Adipocyte (in vitro differentiated cells): ENCODE measurements at regions not wholly inside any gene's neighbourhood (a gene's known extent, or its start where the extent isn't known, plus 50 kb on each side); places are given as distances from the start of the nearest gene placed in this dataset.
"Not testable (repeated sequence)": the region's sequence is repeated elsewhere in the genome, so short reads cannot be mapped to it uniquely, and the experiment has no call there.

Source experiments
- DNase-seq: peaks from one replicate; pipeline ENCODE4 v3.0.0-alpha.2; 2015; ENCODE audit warnings: low read depth
- H3K27me3 ChIP-seq: replicated peaks from 2 replicates; pipeline ENCODE4 v1.7.0; 2013; ENCODE audit warnings: mild to moderate bottlenecking, low read length, moderate library complexity; ENCODE audit not compliant: control insufficient read depth, insufficient read depth
- H3K36me3 ChIP-seq: 2 replicates; pipeline ENCODE4 v1.7.0; 2013; ENCODE audit warnings: low read length, mild to moderate bottlenecking, moderate library complexity; ENCODE audit not compliant: control insufficient read depth, insufficient read depth, severe bottlenecking
- H3K4me1 ChIP-seq: 2 replicates; pipeline ENCODE4 v1.7.0; 2013; ENCODE audit warnings: mild to moderate bottlenecking, low read length, moderate library complexity; ENCODE audit not compliant: control insufficient read depth, insufficient read depth
- H3K4me3 ChIP-seq: 2 replicates; pipeline ENCODE4 v1.7.0; 2013; ENCODE audit warnings: mild to moderate bottlenecking, low read length, moderate library complexity
- H3K9ac ChIP-seq: 2 replicates; pipeline ENCODE4 v1.7.0; 2013; ENCODE audit warnings: mild to moderate bottlenecking, low read length, moderate library complexity
- H3K9me3 ChIP-seq: 2 replicates; pipeline ENCODE4 v1.7.0; 2013; ENCODE audit warnings: mild to moderate bottlenecking, low read length, moderate library complexity; ENCODE audit not compliant: control insufficient read depth

DNA sequence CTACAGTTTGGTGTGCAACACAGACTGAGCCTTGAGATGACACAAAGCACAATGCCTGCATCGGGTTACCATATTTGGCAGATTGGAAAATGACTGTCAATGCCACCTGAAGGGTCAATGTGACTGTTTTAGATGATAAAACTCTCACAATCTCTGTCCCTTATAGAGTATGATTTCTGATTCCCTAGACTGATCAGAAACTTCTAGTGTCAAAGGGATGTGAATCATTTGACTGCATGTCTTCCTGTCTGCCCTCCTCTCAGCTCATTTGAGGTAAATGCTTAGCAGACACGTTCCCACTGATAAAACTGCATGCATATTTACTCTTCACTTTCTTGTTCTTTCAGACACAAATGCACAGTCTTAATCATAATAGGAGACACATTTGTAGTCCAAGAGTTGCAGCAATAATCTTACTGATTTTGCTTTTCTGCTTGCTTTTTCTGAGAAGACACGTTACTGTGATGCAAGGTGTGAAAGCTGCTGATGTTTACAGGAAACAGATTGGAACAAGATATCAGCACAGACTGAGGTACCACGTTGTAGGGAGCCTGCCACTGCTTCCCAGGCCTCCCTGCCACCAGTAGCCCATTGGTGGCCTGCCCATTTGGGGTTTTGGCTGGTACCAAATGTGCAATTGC, 77.8 kb downstream of the GCNT4 start:
- no peaks in the 10 kb centered on the region for H3K36me3 ChIP-seq
- H3K9ac ChIP-seq = no peak overlapping the region
- H3K4me1 ChIP-seq = no peaks in the 10 kb centered on the region
- H3K27me3 ChIP-seq = no peaks in the 10 kb centered on the region
- no peak overlapping the region for H3K4me3 ChIP-seq
- H3K9me3 ChIP-seq = peaks cover 8% of the 10 kb centered on the region
- DNase-seq = no peak

DNA sequence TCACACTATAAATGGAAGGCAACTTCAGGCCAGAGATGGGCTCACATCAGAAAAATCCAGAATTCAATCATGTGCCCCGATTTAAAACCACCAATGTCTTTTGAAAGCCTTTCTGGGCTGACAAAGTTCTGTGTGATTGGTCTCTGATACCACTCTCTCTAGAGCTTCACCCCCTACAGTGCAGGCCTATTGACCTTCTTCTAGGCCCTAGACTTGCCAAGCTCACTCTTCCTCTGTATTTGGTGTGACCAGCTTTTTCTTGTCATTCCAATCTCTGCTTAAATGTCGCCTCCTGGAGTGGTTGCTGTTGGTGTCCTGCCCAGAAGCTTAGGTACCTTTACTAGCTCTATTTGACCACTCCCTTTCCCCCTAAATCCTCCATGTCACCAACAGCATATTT, 78.7 kb downstream of the GCNT4 start:
- no peak for DNase-seq
- Histone ChIP-seq H3K4me1 (no peaks in the 10 kb centered on the region), H3K9ac (no peak overlapping the region), H3K36me3 (no peaks in the 10 kb centered on the region), H3K9me3 (peaks cover 8% of the 10 kb centered on the region), H3K27me3 (no peaks in the 10 kb centered on the region), H3K4me3 (no peak overlapping the region)

DNA sequence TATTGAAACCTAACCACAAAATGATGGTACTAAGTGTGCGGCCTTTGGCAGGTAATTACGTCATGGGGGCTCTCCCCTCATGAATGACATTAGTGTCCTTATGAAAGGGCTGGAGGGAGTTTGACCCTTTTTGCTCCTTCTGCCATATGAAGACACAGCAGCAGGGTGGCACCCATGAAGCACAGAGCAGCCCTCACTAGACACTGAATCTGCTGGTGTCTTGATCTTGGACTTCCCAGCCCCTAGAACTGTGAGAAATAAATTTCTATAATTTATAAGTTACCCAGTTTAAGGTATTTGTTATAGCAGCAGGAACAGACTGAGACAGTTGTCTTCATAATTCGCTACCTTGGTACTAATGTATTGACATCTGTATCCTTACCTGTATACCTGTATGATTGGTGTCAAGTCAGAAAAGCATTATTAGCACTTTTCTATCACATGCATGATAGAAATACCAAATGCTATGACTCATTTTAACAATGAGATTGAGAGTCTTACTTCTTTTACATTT, 80.4 kb downstream of the GCNT4 start:
- DNase-seq = no peak
- Histone ChIP-seq H3K9ac (no peak overlapping the region), H3K4me3 (no peak overlapping the region), H3K27me3 (no peaks in the 10 kb centered on the region), H3K9me3 (peaks cover 8% of the 10 kb centered on the region), H3K4me1 (no peaks in the 10 kb centered on the region), H3K36me3 (no peaks in the 10 kb centered on the region)

DNA sequence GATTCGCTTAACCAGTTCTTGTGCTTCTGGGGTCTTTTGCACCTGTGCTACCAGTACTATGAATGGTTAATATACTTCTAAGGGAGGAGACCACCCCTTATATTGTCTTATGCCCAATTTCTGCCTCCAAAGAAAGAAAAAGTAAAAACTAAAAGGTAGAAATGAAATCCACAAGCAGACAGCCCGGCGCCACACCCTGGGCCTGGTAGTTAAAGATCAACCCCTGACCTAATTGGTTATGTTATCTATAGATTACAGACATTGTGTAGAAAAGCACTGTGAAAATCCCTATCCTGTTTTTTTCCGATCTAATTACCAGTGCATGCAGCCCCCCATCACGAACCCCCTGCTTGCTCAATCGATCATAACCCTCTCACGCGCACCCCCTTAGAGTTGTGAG, 81.5 kb downstream of the GCNT4 start:
- not testable (repeated sequence) for H3K9me3 ChIP-seq, DNase-seq, H3K36me3 ChIP-seq, H3K4me3 ChIP-seq, H3K9ac ChIP-seq, H3K4me1 ChIP-seq, H3K27me3 ChIP-seq

DNA sequence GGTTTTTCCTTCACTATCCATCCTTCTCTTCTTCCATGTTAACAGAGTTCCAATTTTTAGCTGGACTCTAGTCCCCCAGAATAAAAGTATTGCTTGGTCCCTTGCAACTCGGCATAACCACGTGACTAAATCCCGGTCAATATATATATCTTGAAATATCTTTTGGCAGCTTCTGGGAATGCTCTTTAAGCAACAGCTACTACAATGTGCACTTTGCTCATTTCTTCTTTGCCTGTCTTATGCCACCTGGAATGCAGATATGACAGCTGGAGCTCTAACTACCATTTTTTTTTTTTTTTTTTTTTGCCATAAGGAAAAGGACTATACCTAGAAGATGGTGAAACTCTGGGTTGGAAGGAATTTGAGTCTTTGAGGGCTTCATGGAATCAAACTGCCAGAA, 82.6 kb downstream of the GCNT4 start:
- no peak for DNase-seq
- Histone ChIP-seq H3K9me3 (no peaks in the 10 kb centered on the region), H3K36me3 (no peaks in the 10 kb centered on the region), H3K4me3 (no peak overlapping the region), H3K27me3 (no peaks in the 10 kb centered on the region), H3K4me1 (no peaks in the 10 kb centered on the region), H3K9ac (no peak overlapping the region)

DNA sequence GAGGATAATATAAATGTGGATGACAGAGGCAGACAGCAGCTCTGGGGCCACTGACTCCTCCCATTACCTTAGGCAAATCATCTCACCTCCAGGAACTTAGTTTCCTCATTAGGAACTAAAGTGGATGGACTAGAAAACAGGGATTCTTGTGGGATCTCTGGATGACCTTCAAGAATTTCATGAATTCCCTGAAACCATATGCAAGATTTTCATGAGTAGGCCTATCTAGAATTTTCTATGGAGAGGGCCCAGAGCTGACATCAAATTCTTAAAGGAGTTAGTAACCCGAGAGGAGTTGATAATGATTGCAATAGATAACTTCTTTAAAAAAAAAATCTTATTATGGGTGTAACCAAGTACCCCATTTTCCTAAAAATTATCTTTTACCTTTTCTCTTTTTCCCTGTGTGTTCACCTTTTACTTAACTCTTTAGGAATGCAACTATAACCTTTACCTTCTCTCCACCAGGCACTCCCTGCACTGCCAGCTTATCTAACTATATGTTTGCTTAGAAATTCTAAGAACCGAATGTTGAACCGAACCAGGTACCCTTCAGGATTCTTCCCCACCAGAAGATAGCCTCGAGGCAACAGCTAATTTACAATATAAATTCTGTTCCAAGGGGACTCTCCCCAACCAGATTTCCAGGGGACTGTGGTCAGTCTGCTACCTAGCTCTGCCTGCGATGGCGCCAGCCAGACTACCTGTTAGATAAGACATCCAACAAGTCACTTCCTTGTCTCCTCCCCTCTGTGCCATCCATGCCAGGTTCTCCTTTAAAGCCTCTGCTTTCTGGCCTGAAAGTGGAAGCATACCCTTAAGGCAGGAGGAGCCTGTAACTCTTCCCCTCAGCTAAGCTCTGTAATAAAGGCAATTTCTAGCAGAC, 86.0 kb downstream of the GCNT4 start:
- Histone ChIP-seq H3K36me3 (no peaks in the 10 kb centered on the region), H3K27me3 (no peaks in the 10 kb centered on the region), H3K9ac (no peak overlapping the region), H3K9me3 (no peaks in the 10 kb centered on the region), H3K4me3 (no peak overlapping the region), H3K4me1 (no peaks in the 10 kb centered on the region)
- DNase-seq = no peak

DNA sequence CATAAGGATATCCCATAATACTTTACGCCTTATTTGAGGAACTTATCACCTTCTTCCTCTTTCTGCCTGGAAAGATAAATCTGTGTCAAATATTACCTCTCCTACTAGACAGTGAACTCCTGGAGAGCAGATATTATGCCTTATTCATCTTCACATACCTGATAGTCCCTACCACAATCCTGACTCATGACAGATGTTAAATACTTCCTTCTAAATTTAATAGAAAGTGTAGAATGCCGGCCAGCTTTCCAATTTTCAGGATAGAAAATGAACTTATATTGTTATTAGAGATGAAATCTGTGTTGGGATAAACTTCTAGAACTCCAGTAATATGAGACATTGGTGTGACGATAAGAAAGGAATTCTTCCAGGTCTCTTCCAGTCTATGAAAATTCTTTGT, 89.0 kb downstream of the GCNT4 start:
- Histone ChIP-seq H3K4me1 (no peaks in the 10 kb centered on the region), H3K9ac (no peak overlapping the region), H3K36me3 (no peaks in the 10 kb centered on the region), H3K9me3 (no peaks in the 10 kb centered on the region), H3K27me3 (no peaks in the 10 kb centered on the region), H3K4me3 (no peak overlapping the region)
- peak; percentile 12 for DNase-seq

DNA sequence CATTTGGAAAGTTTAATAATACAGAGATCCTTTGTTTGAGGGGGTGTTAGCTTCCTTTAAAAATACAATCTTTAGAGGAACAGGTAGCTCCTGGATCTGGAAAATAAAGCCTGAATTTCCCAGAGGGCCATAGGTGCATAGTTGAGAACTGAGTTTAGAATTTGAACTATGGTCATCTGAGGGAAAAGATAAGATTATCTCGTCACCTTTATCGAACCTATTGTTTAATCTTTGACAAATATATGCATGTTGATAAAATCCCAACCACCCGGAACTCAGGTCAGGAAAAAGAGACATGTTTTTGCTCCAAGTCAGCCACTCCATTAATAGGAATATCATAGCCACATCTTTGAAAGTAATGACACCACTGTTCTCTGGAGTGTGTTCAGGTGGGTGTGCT, 91.7 kb upstream of the FAM169A start:
- H3K36me3 ChIP-seq = no peaks in the 10 kb centered on the region
- DNase-seq = no peak
- H3K9me3 ChIP-seq = no peaks in the 10 kb centered on the region
- H3K9ac ChIP-seq = no peak overlapping the region
- no peaks in the 10 kb centered on the region for H3K27me3 ChIP-seq
- peaks cover 18% of the 10 kb centered on the region for H3K4me1 ChIP-seq
- H3K4me3 ChIP-seq = no peak overlapping the region

DNA sequence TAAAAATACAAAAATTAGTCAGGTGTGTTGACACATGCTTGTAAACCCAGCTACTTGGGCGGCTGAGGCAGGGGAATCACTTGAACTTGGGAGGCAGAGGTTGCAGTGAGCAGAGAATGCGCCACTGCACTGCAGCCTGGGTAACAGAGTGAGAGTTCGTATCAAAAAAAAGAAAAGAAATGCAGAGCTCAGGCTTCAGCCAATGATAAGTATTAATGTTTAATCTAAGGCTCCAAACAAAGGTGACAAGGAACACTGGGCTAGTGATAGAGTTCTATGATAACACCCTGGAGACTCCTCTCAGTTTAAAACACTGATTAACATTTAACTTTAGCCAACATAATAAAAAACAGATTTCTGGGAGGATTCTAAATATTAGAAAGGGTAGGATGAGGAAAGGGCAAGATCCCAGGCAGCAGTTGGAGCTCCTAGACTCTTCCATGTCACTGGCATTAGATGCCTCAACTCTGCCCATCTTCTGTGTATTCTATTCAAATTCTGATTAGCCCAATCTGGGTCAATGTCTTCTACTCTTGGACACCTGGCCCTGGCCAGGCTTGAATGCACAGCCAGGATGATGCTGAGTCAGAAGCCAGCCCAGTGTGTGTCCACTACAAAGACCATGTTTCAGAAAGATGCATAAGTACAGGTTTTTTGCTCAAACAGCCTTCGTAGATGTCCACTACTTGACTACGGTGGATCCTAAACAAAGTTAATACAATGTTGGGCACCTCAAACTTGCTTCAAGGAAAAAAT, 91.0 kb upstream of the FAM169A start:
- peaks cover 18% of the 10 kb centered on the region for H3K4me1 ChIP-seq
- DNase-seq = no peak
- H3K9ac ChIP-seq = no peak overlapping the region
- no peaks in the 10 kb centered on the region for H3K27me3 ChIP-seq
- no peaks in the 10 kb centered on the region for H3K36me3 ChIP-seq
- H3K9me3 ChIP-seq = no peaks in the 10 kb centered on the region
- H3K4me3 ChIP-seq = no peak overlapping the region

DNA sequence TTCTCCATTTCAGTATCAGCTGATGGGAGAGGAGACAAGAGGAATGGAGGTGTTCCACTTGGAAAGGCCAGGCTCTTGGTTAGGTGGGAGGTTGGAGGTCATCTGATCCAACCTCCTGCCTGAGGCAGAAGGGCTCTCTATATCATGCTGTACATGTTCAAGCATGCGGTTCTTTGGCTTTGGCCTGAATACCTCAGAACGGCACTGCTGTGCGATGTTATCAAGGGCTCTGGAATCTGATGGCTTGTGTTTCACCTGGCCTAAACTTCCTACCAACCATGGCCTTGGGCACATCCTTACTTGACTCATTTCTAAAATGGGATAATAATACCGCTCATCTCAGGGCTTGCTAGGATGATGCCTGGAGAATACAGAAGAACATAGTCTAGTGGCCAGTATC, 90.1 kb upstream of the FAM169A start:
- Histone ChIP-seq H3K9me3 (no peaks in the 10 kb centered on the region), H3K4me1 (peaks cover 18% of the 10 kb centered on the region), H3K27me3 (no peaks in the 10 kb centered on the region), H3K9ac (no peak overlapping the region), H3K36me3 (no peaks in the 10 kb centered on the region), H3K4me3 (no peak overlapping the region)
- DNase-seq = no peak

DNA sequence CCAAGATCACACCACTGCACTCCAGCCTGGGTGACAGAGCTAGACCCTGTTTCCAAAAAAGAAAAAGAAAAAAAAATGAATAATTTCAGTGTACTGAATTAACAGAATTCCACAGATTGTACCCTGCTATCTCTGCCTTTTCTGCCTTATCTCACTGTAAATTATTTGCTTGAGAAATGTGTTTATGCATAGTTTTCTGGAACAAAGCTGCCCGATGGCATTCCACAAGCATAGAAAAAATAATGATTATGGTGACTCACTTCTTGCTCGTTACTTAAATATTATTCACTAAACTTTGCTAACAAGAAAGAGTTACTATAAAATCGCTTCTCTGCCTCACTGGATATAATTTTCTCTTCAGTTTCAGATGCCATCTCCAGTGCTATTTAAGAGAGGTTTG, 88.7 kb upstream of the FAM169A start:
- Histone ChIP-seq H3K9me3 (no peaks in the 10 kb centered on the region), H3K4me3 (peak overlapping the region; percentile 28), H3K4me1 (peaks cover 23% of the 10 kb centered on the region), H3K27me3 (no peaks in the 10 kb centered on the region), H3K9ac (peak overlapping the region; percentile 38), H3K36me3 (no peaks in the 10 kb centered on the region)
- DNase-seq = peak; percentile 50
